ENCODE measurements at regions not wholly inside any gene's neighbourhood (a gene's known extent, or its start where the extent isn't known, plus 50 kb on each side); places are given as distances from the start of the nearest gene placed in this dataset.
A peak's percentile ranks its signal among the peaks of the same experiment; 100 is the strongest.
"Not testable (repeated sequence)": the region's sequence is repeated elsewhere in the genome, so short reads cannot be mapped to it uniquely, and the experiment has no call there.

DNA sequence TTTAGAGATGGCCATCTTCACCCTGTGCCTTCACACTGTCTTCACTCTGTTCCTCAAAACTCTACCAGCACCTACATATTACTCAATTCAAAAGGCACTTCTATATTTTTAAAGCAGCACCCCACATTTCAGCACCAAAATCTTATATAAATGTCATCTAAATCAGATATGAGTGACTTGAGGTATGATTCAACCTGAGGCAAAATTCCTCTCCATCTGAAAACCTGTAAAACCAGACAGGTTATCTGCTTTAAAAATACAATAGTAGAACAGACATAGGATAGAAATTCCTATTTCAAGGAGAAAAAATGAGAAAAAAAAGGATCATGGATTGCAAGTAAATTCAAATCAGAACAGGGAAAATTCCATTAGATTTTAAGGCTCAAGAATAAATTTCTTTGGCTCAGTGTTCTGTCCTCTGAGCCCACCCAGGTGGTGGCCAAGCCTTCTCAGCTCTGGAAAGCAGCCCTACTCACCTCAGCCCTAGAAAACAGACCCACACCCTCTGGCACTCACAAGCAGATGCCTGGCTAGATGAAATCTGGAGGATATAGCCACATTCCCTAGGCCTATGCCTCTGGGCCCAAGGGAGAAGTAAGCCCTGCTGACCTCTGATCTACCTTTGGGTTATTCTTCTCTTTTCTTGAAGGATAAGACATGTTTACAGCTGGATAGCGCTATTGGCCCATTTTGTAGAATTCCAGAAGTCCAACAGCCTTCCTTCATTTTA, 211.1 kb upstream of the XIST start:
- DNase-seq: no peak

DNA sequence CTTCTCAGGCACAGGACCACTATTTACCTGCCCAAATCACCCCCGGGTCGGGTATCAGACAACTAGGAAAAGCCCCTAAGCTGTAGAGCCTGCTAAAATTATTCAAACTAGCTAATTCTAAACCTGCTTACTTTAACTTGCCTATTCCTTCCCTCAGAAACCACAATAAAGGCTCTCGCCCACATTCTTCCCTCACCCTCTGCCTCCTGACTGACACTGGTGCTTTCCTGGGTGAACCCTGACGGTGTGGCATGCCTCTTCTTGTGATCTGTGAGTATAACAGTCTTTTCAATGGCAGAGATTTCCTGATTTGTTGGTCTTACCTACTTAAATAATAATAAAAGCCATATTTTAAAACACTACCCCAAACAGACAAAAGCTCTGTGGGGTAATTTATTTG, 209.4 kb upstream of the XIST start:
- DNase-seq: no peak

DNA sequence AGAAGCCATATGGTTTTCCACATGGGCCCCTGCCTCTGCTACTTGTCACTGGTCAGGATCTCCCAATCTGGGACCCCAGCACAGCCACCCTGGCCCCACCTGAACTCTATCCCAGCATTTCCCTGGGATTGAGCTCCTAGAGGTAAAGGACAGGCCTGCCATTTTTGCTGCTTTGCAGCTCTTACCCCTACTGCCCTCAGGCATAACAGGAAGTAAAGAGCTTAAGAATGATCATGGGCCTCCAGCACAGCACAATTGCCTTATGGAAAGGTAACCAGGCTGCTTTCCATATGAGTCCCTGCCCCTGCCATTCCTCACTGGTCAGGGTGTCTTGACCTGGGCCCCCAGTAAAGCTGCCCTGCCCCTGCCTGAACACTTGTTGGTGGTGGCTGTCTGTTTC, 196.6 kb upstream of the XIST start:
- DNase-seq: no peak

DNA sequence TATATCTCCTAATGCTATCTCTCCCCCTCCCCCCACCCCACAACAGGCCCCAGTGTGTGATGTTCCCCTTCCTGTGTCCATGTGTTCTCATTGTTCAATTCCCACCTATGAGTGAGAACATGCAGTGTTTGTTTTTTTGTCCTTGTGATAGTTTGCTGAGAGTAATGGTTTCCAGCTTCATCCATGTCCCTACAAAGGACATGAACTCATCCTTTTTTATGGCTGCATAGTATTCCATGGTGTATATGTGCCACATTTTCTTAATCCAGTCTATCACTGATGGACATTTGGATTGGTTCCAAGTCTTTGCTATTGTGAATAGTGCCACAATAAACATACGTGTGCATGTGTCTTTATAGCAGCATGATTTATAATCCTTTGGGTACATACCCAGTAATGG, 181.6 kb upstream of the XIST start:
- DNase-seq: not testable (repeated sequence)

DNA sequence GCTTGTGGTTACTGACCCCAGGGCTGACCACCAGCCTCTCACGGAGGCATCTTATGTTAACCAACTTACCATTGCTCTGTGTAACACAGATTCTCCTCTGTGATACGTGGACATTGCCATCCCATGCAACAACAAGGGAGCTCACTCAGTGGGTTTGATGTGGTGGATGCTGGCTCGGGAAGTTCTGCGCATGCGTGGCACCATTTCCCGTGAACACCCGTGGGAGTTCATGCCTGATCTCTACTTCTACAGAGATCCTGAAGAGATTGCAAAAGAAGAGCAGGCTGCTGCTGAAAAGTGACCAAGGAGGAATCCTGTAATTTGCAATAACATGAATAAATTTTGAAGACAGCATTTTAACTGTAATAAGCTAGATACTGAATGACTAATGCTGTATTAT, 179.0 kb upstream of the XIST start:
- DNase-seq: not testable (repeated sequence)

DNA sequence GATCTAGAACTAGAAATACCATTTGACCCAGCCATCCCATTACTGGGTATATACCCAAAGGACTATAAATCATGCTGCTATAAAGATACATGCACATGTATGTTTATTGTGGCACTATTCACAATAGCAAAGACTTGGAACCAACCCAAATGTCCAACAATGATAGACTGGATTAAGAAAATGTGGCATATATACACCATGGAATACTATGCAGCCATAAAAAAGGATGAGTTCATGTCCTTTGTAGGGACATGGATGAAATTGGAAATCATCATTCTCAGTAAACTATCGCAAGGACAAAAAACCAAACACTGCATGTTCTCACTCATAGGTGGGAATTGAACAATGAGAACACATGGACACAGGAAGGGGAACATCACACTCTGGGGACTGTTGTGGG, 178.3 kb upstream of the XIST start:
- DNase-seq: not testable (repeated sequence)

DNA sequence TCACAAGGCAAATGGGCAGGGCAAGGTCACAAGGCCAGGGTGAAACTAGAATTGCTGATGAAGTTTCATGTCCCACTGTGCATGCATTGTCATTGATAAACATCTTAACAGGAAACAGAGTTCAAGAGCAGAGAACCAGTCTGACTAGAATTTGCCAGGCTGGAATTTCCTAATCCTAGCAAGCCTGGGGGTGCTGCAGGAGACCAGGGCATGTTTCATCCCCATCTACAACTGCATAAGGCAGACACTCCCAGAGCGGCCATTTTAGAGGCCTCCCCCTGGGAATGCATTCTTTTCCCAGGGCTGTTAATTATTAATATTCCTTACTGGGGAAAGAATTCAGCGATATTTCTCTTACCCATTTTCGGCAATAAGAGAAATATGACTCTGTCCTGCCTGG, 172.6 kb upstream of the XIST start:
- not testable (repeated sequence) for DNase-seq

DNA sequence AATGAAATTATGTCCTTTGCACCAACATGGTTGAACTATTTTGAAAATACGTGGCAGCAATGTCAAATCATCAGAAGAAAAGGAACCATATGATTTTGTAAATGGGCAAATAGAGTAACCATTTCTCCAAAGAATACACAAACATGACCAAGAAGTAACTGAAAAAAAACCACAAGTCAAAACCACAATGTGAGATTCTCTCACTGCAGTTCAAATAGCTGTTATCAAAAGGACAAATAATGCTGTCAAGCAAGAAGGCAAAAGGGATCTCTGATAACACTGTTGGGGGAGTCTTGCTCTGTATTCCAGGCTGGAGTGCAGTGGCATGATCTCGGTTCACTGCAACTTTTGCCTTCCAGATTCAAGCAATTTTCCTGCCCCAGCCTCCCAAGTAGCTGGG, 170.7 kb upstream of the XIST start:
- no peak for DNase-seq

DNA sequence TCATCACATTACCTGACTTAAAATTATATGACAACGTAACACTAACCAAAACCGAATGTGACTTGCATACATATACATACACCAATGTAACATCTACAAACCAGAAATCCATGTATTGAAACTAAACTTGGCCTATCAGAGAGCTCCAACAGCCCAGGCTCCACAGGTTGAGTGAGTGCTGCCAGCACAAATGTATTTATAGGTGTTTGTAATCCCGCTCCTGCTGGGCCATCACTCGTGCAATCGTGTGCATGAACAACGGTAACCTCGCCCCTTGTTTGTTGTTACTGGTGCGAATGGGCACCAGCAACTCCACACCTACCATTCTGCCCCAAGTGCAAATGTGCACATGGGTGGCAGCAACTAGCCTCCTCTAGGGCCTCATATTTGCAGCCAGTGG, 165.7 kb upstream of the XIST start:
- no peak for DNase-seq

DNA sequence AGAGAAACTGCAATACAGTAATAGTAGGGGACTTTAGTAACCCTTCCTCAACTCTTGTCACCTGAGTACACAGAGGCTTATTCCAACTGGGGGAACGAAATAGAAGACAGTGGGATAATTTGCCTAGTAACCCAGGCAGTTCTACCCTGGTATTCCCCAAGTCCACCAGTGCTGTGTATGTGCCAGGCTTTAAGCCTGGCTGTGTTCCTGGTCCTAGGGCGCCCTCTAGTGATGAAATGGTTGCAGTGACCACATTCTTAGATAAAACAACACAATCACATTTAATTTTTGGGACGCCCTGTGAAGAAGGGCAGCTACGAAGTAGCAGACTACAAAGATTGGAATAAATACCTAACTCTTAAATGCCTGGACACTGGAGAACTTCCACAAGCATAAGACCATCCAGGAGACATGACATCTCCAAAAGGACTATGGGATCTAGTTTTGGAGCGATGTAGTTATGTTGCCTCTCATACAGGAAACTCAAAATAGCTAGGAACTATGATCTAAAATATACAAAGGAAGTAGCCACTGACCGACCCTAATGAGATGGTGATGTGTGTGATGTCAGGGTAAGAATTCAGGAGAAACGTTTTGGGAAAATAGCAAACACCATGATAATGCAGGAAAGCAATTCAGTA, 163.0 kb upstream of the XIST start:
- DNase-seq: peak; percentile 58

DNA sequence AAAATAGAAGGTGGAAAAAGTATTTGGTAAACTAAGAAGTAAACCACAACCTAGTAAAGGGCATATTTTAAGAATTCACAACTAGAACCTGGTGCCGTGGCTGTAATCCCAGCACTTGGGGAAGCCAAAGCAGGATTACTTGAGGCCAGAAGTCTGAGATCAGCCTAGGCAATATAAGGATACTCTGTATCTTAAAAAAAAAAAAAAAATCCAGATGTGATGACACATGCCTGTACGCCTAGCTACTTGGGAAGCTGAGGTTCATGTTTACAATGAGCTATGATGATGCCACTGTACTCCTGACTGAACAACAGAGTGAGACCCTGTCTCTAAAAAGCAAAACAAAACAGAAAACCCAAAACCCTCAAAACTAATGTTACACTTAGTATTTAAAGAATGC, 156.5 kb upstream of the XIST start:
- peak; percentile 3 for DNase-seq

DNA sequence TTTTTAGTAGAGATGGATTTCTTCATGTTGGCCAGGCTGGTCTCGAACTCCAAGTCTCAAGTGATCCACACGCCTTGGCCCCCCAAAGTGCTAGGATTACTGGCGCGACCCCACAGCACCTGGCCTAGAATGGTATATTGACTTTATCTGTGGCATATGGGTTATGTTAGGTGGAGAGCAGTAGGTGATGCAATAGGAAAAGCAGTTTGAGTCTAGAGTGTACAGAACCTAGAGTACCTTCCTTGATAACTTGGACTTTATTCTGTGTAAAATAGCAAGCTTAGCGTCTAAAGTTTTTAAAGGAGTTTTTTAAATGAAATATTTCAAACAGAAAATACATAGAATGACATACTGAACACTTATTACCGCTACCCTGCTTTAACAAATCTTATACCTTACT, 139.5 kb upstream of the XIST start:
- DNase-seq: no peak

DNA sequence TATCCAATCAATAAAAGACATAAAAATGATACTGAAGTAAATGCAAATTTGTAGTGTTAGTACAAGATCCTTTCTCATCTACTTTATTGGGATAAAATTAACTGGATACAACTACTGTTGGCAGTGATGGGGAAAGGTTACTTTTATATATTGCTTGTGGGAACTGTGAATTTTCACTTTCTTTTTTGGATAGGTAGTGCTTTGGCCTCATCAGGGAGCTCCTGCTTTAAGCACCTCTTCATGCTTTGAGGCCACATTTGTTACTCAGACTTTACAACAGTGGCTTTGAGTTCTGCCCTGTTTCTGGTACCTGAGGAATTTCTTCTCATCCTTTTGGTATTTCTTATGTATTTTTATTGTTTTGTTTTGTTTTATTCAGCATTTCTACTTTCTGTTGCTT, 134.7 kb upstream of the XIST start:
- DNase-seq: no peak

DNA sequence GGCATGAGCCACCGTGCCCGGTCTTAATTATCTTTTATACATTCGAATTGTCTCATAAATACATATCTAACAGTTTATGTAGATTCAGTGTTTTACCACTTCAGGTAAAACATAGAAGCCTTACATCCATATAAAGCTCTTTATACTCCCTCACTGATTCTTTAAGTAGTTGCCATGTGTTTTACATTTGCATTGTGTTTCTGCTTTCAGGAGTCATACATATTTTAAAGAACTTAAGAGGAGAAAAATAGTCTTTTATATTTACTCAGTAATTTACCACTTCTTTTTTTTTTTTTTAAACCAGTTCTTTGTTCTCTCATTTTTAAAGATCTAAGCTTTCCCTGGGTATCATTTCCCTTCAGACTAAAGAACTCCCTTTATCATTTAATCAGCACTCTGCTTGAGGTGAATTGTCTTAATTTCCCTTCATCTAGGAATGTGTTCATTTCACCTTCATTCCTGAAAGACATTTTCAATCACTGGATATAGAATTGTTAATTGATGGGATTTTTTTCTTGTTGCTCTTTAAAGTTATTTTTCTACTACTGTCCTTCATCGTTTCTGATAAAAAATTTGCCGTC, 127.1 kb upstream of the XIST start:
- DNase-seq: no peak

DNA sequence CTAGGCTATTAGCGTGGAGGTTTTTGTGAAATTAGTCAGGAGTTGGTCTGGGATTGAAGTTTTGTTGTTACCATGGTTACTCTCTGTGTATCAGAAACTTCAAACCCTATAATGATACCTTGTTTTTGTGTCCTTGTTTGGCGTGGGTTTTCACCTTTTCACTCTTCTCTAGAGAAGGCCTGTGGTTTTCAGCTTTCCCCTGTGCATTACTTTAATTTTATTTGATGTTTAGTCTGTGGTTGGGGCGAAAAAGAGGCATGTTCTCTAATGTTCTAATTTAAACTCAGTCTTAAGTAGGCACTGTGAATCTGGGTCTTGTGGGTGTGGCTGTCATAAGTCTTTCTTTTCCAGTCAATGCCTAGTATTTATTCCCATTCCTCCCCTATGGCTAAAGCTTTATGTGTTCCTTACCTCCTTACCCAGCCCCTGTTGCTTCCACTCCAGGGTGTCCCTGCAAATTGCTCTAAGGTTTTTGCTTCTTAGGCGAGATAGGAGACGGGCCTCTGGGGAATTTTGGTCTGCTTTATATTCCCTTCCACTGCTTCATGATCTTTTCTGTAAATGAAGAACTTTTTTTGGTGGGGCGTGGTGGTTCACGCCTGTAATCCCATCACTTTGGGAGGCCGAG, 125.1 kb upstream of the XIST start:
- no peak for DNase-seq

DNA sequence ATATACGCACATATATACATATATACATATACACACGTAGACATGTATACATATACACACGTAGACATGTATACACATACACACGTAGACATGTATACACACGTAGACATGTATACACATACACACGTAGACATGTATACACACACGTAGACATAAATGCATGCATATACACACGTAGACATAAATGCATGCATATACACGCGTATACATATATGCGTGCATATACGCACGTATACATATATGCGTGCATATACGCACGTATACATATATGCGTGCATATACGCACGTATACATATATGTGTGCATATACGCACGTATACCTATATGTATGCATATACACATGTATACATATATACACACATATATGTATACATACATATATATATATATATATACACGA, 114.9 kb upstream of the XIST start:
- DNase-seq: not testable (repeated sequence)

DNA sequence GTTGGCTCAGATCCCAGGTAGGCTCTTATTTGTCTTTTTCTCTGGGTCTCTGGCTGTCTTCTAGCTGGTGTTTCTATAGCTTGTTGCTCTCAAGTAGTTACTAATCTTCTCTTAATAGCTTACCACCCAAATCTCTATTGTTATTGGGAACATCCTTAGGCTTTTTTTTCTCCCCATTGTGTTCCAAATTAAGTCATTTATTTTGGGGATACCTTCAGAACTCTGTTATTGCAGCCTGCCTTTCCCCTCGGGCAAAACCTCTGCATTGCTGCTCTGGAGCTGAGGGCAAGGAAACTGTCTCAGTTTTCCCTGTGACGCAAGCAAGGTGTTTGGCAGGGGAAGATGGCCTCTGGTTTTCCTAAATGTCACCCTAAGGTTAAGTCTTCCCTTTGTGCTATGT, 113.3 kb upstream of the XIST start:
- DNase-seq: no peak

DNA sequence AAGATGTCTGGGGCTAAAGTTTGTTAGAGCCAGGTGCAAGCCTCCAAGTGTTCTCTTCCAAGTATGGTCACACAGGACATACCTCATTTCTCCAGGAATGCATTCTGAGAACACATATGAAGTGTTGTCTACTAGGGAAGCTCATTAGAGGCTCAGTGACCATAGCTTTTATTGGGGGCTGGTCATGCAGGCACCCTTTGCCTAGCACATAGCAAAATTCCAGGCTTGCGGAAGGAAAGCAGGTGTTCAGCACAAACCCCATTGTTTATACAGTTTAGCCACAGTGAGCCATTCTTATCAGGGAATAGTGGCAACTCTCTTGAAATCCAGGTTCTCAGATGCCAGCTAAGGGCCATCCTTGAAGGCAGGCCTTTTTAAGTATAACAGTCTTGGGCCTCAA, 112.1 kb upstream of the XIST start:
- DNase-seq: no peak

DNA sequence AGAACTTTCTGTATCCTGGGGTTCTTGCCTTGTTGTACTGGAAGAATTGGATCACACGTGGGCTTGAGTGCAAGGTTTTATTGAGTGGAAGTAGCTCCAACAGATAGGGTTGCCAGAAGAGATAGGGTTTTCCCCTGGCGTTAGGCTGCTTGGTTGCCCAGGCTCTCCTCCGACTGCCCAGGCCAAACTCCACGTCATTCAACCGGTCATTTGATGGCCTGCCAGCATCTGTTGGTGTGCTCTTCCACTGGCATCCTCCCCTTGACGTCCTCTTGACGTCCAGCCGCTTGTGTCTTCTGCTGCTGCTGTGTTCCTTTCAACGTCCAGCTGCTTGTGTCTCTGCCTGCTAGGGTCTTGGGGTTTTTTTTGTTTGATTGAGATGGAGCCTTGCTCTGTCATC, 111.2 kb upstream of the XIST start:
- no peak for DNase-seq

DNA sequence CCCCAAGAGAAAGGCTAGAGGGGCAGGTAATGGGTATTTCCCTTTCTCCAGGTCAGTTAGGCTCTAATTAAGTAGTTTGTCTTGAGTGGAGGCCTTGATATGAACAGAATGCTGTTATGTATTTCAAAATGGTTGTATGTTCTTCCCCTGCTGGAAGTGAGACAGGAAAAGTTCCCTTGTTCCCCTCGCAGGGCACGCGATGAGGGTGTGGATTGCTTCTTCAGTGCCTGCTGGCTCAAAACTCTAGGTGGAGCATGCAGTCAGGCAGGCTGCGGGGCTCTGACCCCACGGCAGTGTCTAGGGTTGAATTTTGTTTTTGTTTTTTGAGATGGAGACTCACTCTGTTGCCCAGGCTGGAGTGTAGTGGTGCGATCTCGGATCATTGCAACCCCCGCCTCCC, 110.4 kb upstream of the XIST start:
- DNase-seq: no peak

DNA sequence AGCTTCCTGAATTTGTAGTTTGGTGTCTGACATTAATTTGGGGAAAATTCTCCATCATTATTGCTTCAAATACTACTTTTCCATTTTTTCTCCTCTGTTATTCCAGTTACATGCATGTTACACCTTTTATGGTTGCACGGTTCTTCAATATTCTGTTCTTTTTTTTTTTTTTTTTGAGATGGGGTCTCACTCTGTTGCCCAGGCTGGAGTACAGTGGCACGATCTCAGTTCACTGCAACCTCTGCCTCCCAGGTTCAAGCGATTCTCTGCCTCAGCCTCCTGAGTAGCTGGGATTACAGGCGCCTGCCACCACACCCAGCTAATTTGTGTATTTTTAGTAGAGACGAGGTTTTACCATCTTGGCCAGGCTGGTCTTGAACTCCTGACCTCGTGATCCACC, 109.4 kb upstream of the XIST start:
- not testable (repeated sequence) for DNase-seq

DNA sequence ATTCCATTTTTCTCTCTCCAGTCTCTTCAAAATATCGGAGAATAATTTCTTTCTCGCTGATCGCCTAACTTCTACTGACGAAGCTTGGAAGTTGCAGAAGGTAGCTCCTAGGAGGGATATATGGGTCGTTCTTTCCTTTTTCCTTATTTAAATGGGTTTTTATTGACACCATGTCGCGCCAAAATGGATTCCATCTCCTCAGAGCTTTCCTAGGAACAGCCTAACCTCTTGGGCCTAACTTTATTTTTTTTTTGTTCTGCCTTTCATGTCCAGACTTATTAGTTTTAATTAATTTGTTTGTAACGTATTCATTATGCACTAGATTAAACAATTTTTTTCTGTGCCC, 92.0 kb upstream of the XIST start:
- DNase-seq: peak; percentile 5

DNA sequence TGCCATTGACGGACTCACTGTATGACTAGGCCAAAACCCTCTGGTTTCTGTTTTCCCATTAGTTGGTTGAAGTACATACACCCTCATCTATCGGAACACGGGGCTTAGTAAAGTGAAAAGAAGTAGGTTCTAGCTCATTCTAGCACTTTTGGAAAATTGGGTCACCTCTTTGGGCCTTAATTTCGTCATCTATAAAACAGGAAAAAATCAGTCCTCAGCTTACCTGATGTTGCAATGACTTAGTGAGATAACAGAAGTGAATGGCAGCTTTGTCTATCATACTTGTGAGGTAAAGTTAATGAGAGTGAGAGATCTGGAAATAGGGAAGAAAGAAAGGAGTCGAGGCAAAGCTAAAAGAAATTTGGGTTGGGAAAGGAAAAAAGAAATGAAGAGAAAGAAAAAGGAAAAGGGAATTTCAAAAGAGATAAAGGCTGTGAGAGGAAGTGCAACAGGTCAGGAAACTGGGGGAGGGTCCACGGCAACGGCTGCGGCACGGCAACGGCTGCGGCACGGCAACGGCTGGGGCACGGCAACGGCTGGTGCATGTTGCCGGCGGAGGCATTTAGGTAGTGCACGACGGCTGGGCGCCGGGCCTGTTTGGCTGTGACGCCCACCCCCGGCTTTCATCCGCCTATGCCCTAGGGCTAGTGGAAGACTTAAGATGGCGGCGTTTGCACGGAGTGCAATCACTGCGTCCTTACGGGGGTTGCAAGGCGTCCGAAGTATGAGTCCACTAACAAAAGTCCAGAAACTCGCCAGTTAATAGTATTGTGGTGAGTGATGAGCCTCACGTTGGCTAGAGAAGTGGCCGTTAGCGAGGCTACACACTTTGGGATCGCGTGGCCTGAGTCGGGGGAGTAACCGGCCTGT, 91.4 kb upstream of the XIST start:
- peak; percentile 86 for DNase-seq
